PC-3 (cell line): ENCODE measurements at regions not wholly inside any gene's neighbourhood (a gene's known extent, or its start where the extent isn't known, plus 50 kb on each side); places are given as distances from the start of the nearest gene placed in this dataset.

Source experiments
- ATAC-seq: fragments of 200-7000 bp; cut with Tn5 transposase; 2 replicates; pipeline ENCODE4 v1.9.1; 2020; ENCODE audit warnings: mild to moderate bottlenecking, moderate library complexity
- BruUV-seq: library from RNA; stranded (reverse); fragments of 400-500 nt; replicated peaks from 2 replicates; lab custom pipeline; 2021; lab: Mats Ljungman, UMichigan
- CTCF ChIA-PET: fragments of 300-600 bp; sonication (Branson Sonifier 250); formaldehyde crosslinking; loops from one replicate; lab custom pipeline; 2022; ENCODE audit warnings: antibody characterized with exemption; lab: Charles Lee
- POLR2A ChIA-PET: fragments of 300-600 bp; sonication (Branson Sonifier 250); formaldehyde crosslinking; loops from one replicate; lab custom pipeline; 2022; ENCODE audit warnings: antibody characterized with exemption; ENCODE audit not compliant: unreplicated experiment; lab: Charles Lee
- DNase-seq: peaks from one replicate; pipeline ENCODE4 v3.0.0-alpha.2; 2015
- H2AFZ ChIP-seq: fragments of 300-600 bp; sonication (generic); 2 replicates; pipeline ENCODE4 v1.6.0; 2016; ENCODE audit warnings: antibody characterized with exemption, low read length
- H3F3A ChIP-seq: fragments of 300-600 bp; sonication (generic); one replicate; pipeline ENCODE4 v1.6.0; 2017; ENCODE audit warnings: antibody characterized with exemption, low read length, control low read depth, mild to moderate bottlenecking; ENCODE audit not compliant: unreplicated experiment
- H3K27ac ChIP-seq: fragments of 300-600 bp; sonication (generic); 2 replicates; pipeline ENCODE4 v1.5.1; 2016; ENCODE audit warnings: mild to moderate bottlenecking, low read length
- H3K27me3 ChIP-seq: fragments of 300-600 bp; sonication (generic); 2 replicates; pipeline ENCODE4 v1.6.1; 2016; ENCODE audit warnings: low read length, mixed read lengths
- H3K36me3 ChIP-seq: fragments of 300-600 bp; sonication (generic); 2 replicates; pipeline ENCODE4 v1.6.1; 2016; ENCODE audit warnings: low read depth, mixed run types, low read length, mixed read lengths
- H3K4me1 ChIP-seq: fragments of 300-600 bp; sonication (generic); 2 replicates; pipeline ENCODE4 v1.5.1; 2016; ENCODE audit warnings: low read length; ENCODE audit not compliant: insufficient read depth
- H3K4me2 ChIP-seq: fragments of 300-600 bp; sonication (generic); 2 replicates; pipeline ENCODE4 v1.6.0; 2016; ENCODE audit warnings: low read length
- H3K4me3 ChIP-seq: fragments of 300-600 bp; sonication (generic); 2 replicates; pipeline ENCODE4 v1.5.1; 2016; ENCODE audit warnings: mild to moderate bottlenecking, low read length, mixed read lengths
- H3K79me2 ChIP-seq: fragments of 300-600 bp; sonication (generic); 2 replicates; pipeline ENCODE4 v1.6.1; 2017; ENCODE audit warnings: low read length, mixed read lengths
- H3K9ac ChIP-seq: fragments of 300-600 bp; sonication (generic); 2 replicates; pipeline ENCODE4 v1.6.0; 2016; ENCODE audit warnings: mild to moderate bottlenecking, low read length
- H3K9me2 ChIP-seq: fragments of 300-600 bp; sonication (generic); replicated peaks from 2 replicates; pipeline ENCODE4 v1.6.1; 2016; ENCODE audit warnings: mixed run types, low read length, mixed read lengths
- H3K9me3 ChIP-seq: fragments of 300-600 bp; sonication (generic); 2 replicates; pipeline ENCODE4 v1.6.1; 2016; ENCODE audit warnings: low read length, mixed read lengths
- H4K20me1 ChIP-seq: fragments of 300-600 bp; sonication (generic); 2 replicates; pipeline ENCODE4 v1.6.1; 2016; ENCODE audit warnings: low read length, mixed read lengths
- EZH2 ChIP-seq: fragments of 300-600 bp; sonication (generic); IDR thresholded peaks from one replicate; pipeline ENCODE4 v1.6.1; 2017; ENCODE audit warnings: antibody characterized with exemption, mild to moderate bottlenecking, low read length; ENCODE audit not compliant: unreplicated experiment
- EZH2phosphoT487 ChIP-seq: fragments of 300-600 bp; sonication (generic); IDR thresholded peaks from 2 replicates; pipeline ENCODE4 v1.6.1; 2018; ENCODE audit warnings: mild to moderate bottlenecking, antibody characterized with exemption, low read length, borderline replicate concordance
- intact Hi-C: fragments of 100-400 bp; cut with micrococcal nuclease; formaldehyde crosslinking; loops from 2 replicates; pipeline ENCODE4 v1.9.0; 2023
- TF ChIP-seq, protein P1 (sequence below): fragments of 300-600 bp; sonication (generic); conservative IDR thresholded peaks from 2 replicates; pipeline ENCODE4 v1.5.1; 2017; ENCODE audit warnings: antibody characterized with exemption, low read depth, mild to moderate bottlenecking, low read length

DNA sequence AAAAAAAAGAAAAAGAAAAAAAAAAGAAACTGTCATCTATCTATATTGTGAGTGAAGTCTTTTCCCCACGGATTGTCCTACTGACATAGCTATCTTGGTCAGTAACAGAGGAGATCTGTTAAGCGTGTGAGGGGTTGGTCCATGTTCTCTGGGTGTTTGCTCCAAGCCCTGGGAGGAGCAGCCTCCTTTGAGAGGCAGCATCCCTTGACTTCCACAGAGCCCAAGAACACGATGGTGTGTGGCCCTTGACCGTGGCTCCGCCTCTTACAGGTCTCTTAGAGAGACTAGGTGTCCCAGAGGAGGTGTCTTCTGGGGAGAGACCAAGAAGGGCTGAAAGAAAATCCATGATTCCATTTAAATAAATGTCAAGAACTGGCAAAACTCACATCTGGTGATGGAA lies 60.1 kb upstream of the GTSF1L start:
- no peak overlapping the region for H3K9ac ChIP-seq
- no peaks in the 10 kb centered on the region for H3K9me2 ChIP-seq
- H3F3A ChIP-seq: no peaks in the 10 kb centered on the region
- no TSS peak for BruUV-seq
- intact Hi-C loops: no loop called here
- H3K4me1 ChIP-seq: peaks cover 12% of the 10 kb centered on the region
- DNase-seq (no peak), ATAC-seq (no peak)
- H3K27me3 ChIP-seq: no peaks in the 10 kb centered on the region
- no peaks in the 10 kb centered on the region for H4K20me1 ChIP-seq
- H2AFZ ChIP-seq: no peak overlapping the region
- no peak overlapping the region for H3K27ac ChIP-seq
- H3K36me3 ChIP-seq: no peaks in the 10 kb centered on the region
- TF ChIP-seq EZH2 (no peak), EZH2phosphoT487 (no peak)
- TF ChIP-seq, protein P1, sequence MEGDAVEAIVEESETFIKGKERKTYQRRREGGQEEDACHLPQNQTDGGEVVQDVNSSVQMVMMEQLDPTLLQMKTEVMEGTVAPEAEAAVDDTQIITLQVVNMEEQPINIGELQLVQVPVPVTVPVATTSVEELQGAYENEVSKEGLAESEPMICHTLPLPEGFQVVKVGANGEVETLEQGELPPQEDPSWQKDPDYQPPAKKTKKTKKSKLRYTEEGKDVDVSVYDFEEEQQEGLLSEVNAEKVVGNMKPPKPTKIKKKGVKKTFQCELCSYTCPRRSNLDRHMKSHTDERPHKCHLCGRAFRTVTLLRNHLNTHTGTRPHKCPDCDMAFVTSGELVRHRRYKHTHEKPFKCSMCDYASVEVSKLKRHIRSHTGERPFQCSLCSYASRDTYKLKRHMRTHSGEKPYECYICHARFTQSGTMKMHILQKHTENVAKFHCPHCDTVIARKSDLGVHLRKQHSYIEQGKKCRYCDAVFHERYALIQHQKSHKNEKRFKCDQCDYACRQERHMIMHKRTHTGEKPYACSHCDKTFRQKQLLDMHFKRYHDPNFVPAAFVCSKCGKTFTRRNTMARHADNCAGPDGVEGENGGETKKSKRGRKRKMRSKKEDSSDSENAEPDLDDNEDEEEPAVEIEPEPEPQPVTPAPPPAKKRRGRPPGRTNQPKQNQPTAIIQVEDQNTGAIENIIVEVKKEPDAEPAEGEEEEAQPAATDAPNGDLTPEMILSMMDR: no peak
- no peak overlapping the region for H3K4me2 ChIP-seq
- no peaks in the 10 kb centered on the region for H3K9me3 ChIP-seq
- H3K4me3 ChIP-seq: no peak overlapping the region
- ChIA-PET CTCF (no interaction called here), POLR2A (no interaction called here)
- no peaks in the 10 kb centered on the region for H3K79me2 ChIP-seq

DNA sequence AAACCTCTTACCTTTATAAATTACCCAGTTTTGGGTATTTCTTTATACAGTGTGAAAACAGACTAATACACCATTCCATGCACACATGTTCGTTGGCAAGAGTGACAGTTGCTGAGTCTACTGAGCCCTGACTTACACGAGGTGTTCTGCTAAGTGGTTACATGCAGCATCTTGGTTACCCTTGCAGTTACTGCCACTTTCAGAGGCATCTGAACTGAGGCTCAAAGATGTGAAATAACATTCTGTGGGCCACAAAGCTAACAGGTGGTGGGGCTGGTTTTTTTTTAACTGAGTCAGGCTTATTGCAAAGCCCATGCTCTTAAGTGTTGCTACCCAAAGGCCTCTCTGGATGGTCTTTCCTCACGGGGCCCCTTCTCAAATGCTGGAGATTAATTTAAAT lies 54.4 kb upstream of the GTSF1L start:
- no peak overlapping the region for H2AFZ ChIP-seq
- no peak overlapping the region for H3K4me3 ChIP-seq
- DNase-seq: no peak
- H3K9ac ChIP-seq: no peak overlapping the region
- H3K9me3 ChIP-seq: peaks cover 10% of the 10 kb centered on the region
- H3K36me3 ChIP-seq: no peaks in the 10 kb centered on the region
- no peaks in the 10 kb centered on the region for H3K27me3 ChIP-seq
- no peaks in the 10 kb centered on the region for H4K20me1 ChIP-seq
- ATAC-seq: no peak
- CTCF ChIA-PET: no interaction called here
- no peak overlapping the region for H3K4me2 ChIP-seq
- H3K9me2 ChIP-seq: no peaks in the 10 kb centered on the region
- POLR2A ChIA-PET: no interaction called here
- H3K4me1 ChIP-seq: peaks cover 16% of the 10 kb centered on the region
- intact Hi-C loops: no loop called here
- no peaks in the 10 kb centered on the region for H3K79me2 ChIP-seq
- H3F3A ChIP-seq: no peaks in the 10 kb centered on the region
- BruUV-seq: no TSS peak
- H3K27ac ChIP-seq: no peak overlapping the region
- TF ChIP-seq EZH2phosphoT487: no peak
- TF ChIP-seq EZH2: no peak
- TF ChIP-seq, protein P1: no peak

DNA sequence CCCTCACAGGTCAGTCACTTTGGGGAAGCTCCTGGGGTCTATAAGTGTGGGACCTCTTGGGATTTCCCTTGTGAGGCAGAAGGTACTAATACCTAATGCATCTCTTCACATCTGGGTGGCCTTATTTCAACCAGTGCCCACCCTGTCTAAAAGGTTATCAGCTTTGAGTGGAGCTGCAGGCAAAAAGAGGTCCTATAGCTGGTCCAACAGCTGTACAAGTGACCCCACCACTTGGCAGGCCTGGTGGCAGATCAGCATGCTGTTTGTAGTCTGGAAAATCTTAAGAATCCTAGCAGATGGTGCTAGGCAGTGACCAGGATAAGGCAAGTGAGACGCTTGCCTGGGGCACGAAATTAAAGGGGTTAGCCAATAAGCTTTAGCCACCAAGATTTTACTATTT lies 51.6 kb upstream of the GTSF1L start:
- TF ChIP-seq EZH2 (no peak), EZH2phosphoT487 (no peak)
- TF ChIP-seq, protein P1: no peak
- no peak overlapping the region for H3K27ac ChIP-seq
- no peak for DNase-seq
- no peak overlapping the region for H2AFZ ChIP-seq
- ChIA-PET POLR2A (no interaction called here), CTCF (no interaction called here)
- H3K9me3 ChIP-seq: peaks cover 10% of the 10 kb centered on the region
- H3K79me2 ChIP-seq: no peaks in the 10 kb centered on the region
- ATAC-seq: no peak
- H3F3A ChIP-seq: no peaks in the 10 kb centered on the region
- H3K27me3 ChIP-seq: no peaks in the 10 kb centered on the region
- BruUV-seq: no TSS peak
- intact Hi-C loops: no loop called here
- no peaks in the 10 kb centered on the region for H4K20me1 ChIP-seq
- H3K4me1 ChIP-seq: peaks cover 16% of the 10 kb centered on the region
- no peak overlapping the region for H3K9ac ChIP-seq
- no peaks in the 10 kb centered on the region for H3K36me3 ChIP-seq
- no peak overlapping the region for H3K4me2 ChIP-seq
- H3K4me3 ChIP-seq: no peak overlapping the region
- H3K9me2 ChIP-seq: no peaks in the 10 kb centered on the region
